Upper lobe of left lung (tissue), 4 donors: ENCODE measurements at regions not wholly inside any gene's neighbourhood (a gene's known extent, or its start where the extent isn't known, plus 50 kb on each side); places are given as distances from the start of the nearest gene placed in this dataset.
"Not testable (repeated sequence)": the region's sequence is repeated elsewhere in the genome, so short reads cannot be mapped to it uniquely, and the experiment has no call there.

Experiments
- CTCF ChIP-seq, 6 experiments: fragments of 450-650 bp in 4 of 6; fragments of 200-600 bp in 2 of 6; sonication (generic) in 2 of 6; IDR thresholded peaks; one replicate each; pipeline ENCODE4 v1.5.1; 2016 to 2019; ENCODE audit warnings: antibody characterized with exemption in 6 of 6
- EP300 ChIP-seq, 4 donors: sonication (generic); formaldehyde crosslinking; IDR thresholded peaks; one replicate each; pipeline ENCODE4 v1.5.1; 2017; ENCODE audit warnings: antibody characterized with exemption in 4 of 4, control low read depth in 2 of 4
- POLR2AphosphoS5 ChIP-seq, 2 donors: sonication (generic); formaldehyde crosslinking; IDR thresholded peaks; one replicate each; pipeline ENCODE4 v1.5.1; 2017; ENCODE audit warnings: antibody characterized with exemption in 2 of 2

- TF ChIP-seq POLR2AphosphoS5, EP300, CTCF (IDR thresholded peaks at IDR 0.05): not testable (repeated sequence)
Observed at GRCh38 chr7:118869141-118869540, 644.6 kb downstream of the ANKRD7 start.
